ENCODE measurements at regions not wholly inside any gene's neighbourhood (a gene's known extent, or its start where the extent isn't known, plus 50 kb on each side); places are given as distances from the start of the nearest gene placed in this dataset.
"Not testable (repeated sequence)": the region's sequence is repeated elsewhere in the genome, so short reads cannot be mapped to it uniquely, and the experiment has no call there.

DNA sequence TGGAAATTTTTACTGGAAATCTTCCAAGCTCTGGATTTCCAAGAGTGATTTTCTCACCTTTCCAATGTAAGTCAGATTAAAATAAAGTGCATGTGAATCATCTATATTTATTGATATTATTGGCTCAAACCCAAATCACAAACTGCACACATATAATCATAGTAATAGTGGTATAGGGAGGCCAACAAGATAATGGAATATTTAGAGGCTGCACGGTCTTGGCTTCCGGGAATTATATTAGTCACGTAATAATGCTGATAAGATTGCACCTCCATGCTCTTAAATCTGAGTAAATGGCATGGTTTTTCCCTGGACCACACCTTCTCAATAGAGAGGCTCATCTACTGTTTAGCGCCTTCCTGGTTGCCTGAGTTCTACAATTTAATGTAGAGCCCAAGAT is 567.1 kb upstream of the NR2F2 start:
- Histone ChIP-seq H3K36me3 (ENCODE audit: insufficient read depth, low read depth, low read length) (no peaks in the 10 kb centered on the region), H3K27ac (ENCODE audit: low read length) (no peak overlapping the region), H3K4me1 (ENCODE audit: insufficient read depth, low read length) (0 out of 2 replicates have a peak, but pooled peaks cover 13% of the 10 kb centered on the region), H3K27me3 (ENCODE audit: insufficient read depth, low read length) (peaks cover 4% of the 10 kb centered on the region; the same call in 1 of the 2 replicates), H3K4me3 (ENCODE audit: low read length) (no peak overlapping the region), H3K9ac (ENCODE audit: low read depth, low read length) (no peak overlapping the region), H3K9me3 (ENCODE audit: insufficient read depth, low read depth, low read length) (no peaks in the 10 kb centered on the region)

DNA sequence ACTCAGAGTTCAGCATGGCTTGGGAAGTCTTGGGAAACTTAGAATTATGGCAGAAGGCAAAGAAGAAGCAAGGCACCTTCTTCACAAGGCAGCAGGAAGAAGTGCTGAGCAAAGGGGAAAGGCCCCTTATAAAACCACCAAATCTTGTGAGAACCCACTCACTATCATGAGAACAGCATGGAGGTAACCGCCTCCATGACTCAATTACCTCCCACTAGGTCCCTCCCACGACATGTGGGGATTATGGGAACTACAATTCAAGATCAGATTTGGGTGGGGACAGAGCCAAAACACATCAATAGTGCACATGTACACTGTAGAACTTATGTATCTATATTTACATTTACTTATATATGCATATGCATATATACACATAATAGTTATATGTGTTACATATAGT is 565.3 kb upstream of the NR2F2 start:
- peaks cover 4% of the 10 kb centered on the region; the same call in 1 of the 2 replicates for H3K27me3 ChIP-seq (ENCODE audit: insufficient read depth, low read length)
- H3K36me3 ChIP-seq (ENCODE audit: insufficient read depth, low read depth, low read length), result no peaks in the 10 kb centered on the region
- peaks cover 14% of the 10 kb centered on the region; the same call in 1 of the 2 replicates for H3K4me1 ChIP-seq (ENCODE audit: insufficient read depth, low read length)
- H3K9me3 ChIP-seq (ENCODE audit: insufficient read depth, low read depth, low read length), result no peaks in the 10 kb centered on the region
- H3K4me3 ChIP-seq (ENCODE audit: low read length), result no peak overlapping the region
- H3K9ac ChIP-seq (ENCODE audit: low read depth, low read length), result no peak overlapping the region
- no peak overlapping the region for H3K27ac ChIP-seq (ENCODE audit: low read length)

DNA sequence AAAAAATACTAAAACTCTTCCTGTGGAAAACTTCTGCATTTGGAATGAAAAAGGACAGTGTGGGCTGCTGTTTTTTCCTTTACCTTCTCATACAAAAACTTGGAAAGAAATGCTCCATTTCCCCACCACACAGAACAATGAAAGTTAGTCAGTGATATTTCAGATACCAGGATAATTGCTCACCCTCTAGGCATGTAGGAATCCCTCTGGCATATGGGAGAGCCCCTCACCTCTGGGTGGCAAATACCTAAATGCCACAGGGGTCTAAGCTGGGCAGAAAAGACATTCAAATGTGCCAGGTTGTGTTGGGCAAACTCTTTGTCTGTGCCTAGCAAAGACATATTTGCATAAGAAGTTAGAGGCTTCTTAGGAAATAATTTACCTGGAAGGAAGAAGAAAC is 560.3 kb upstream of the NR2F2 start:
- Histone ChIP-seq H3K27me3 (ENCODE audit: insufficient read depth, low read length) (no peaks in the 10 kb centered on the region), H3K4me3 (ENCODE audit: low read length) (no peak overlapping the region), H3K36me3 (ENCODE audit: insufficient read depth, low read depth, low read length) (no peaks in the 10 kb centered on the region), H3K9me3 (ENCODE audit: insufficient read depth, low read depth, low read length) (no peaks in the 10 kb centered on the region), H3K27ac (ENCODE audit: low read length) (no peak overlapping the region), H3K9ac (ENCODE audit: low read depth, low read length) (no peak overlapping the region), H3K4me1 (ENCODE audit: insufficient read depth, low read length) (peaks cover 6% of the 10 kb centered on the region; the same call in 1 of the 2 replicates)

DNA sequence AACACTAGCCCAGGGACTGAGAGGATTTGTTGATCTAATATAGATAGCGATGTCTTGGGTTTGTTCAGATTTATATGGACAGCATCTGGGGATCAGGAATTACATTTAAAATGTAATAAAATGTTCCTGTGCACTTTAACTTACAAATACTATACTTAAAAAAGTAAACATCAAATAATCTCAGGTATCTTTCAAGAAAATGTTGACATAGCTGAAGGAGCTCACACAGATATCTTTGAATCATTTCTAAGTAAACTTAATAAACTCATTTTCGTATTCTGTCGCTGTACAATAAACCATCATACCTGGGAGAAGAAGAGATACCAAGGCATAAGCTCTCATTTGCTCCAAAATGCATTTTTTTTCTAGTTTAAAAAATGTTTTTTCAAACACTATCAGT is 557.5 kb upstream of the NR2F2 start:
- no peak overlapping the region for H3K27ac ChIP-seq (ENCODE audit: low read length)
- no peak overlapping the region for H3K9ac ChIP-seq (ENCODE audit: low read depth, low read length)
- H3K27me3 ChIP-seq (ENCODE audit: insufficient read depth, low read length), result no peaks in the 10 kb centered on the region
- no peaks in the 10 kb centered on the region for H3K9me3 ChIP-seq (ENCODE audit: insufficient read depth, low read depth, low read length)
- H3K36me3 ChIP-seq (ENCODE audit: insufficient read depth, low read depth, low read length), result no peaks in the 10 kb centered on the region
- no peak overlapping the region for H3K4me3 ChIP-seq (ENCODE audit: low read length)
- H3K4me1 ChIP-seq (ENCODE audit: insufficient read depth, low read length), result peaks cover 6% of the 10 kb centered on the region; the same call in 1 of the 2 replicates

DNA sequence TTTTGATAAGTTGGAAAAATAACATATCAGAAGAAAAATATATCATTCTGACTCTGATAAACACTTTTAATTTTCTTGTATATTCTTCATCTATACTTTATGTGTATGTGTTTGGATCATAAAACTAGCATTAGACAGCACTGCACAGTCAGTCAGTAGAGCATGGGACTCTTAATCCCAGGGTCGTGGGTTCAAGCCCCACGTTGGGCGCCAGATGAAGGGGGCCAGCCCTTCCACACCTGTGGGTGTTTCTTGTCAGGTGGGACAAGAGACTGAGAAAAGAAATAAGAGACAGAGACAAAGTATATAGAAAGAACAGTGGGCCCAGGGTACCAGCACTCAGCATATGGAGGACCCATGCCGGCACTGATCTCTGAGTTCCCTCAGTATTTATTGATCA is 546.0 kb upstream of the NR2F2 start:
- Histone ChIP-seq H3K4me3 (ENCODE audit: low read length) (no peak overlapping the region), H3K9me3 (ENCODE audit: insufficient read depth, low read depth, low read length) (peaks cover 31% of the 10 kb centered on the region), H3K27me3 (ENCODE audit: insufficient read depth, low read length) (no peaks in the 10 kb centered on the region), H3K4me1 (ENCODE audit: insufficient read depth, low read length) (no peaks in the 10 kb centered on the region), H3K27ac (ENCODE audit: low read length) (no peak overlapping the region), H3K36me3 (ENCODE audit: insufficient read depth, low read depth, low read length) (no peaks in the 10 kb centered on the region), H3K9ac (ENCODE audit: low read depth, low read length) (no peak overlapping the region)

DNA sequence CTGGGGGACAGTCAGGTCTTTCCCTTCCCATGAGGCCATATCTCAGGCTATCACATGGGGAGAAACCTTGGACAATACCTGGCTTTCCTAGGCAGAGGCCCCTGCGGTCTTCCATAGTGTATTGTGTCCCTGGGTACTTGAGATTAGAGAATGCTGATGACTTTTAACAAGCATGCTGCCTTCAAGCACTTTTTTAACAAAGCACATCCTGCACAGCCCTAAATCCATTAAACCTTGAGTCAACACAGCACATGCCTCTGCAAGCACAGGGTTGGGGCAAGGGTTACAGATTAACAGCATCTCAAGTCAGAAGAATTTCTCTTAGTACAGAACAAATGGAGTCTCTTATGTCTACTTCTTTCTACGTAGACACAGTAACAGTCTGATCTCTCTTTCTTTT is 545.2 kb upstream of the NR2F2 start:
- not testable (repeated sequence) for H3K27me3 ChIP-seq (ENCODE audit: insufficient read depth, low read length); H3K27ac ChIP-seq (ENCODE audit: low read length); H3K9ac ChIP-seq (ENCODE audit: low read depth, low read length); H3K36me3 ChIP-seq (ENCODE audit: insufficient read depth, low read depth, low read length); H3K4me1 ChIP-seq (ENCODE audit: insufficient read depth, low read length); H3K4me3 ChIP-seq (ENCODE audit: low read length)
- H3K9me3 ChIP-seq (ENCODE audit: insufficient read depth, low read depth, low read length), result peaks cover 31% of the 10 kb centered on the region

DNA sequence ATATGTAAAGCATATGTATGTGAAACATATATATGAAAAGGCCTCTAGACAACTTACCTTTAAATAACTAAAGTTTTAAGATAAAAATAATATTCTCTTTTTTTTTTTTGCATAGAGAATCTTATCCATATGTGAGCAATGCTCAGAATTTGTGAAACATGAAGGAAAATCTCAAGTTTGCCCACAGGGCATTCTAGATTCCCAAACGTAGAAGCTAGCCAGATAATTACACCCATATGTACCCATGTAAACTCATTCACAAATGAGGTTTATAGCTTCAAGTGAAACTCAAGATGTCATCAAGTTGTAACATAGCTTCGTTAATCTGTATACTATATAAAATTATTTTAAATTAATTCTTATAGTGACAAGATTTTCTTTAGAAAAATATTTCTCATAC is 537.3 kb upstream of the NR2F2 start:
- H3K27me3 ChIP-seq (ENCODE audit: insufficient read depth, low read length), result no peaks in the 10 kb centered on the region
- no peaks in the 10 kb centered on the region for H3K36me3 ChIP-seq (ENCODE audit: insufficient read depth, low read depth, low read length)
- no peaks in the 10 kb centered on the region for H3K4me1 ChIP-seq (ENCODE audit: insufficient read depth, low read length)
- no peak overlapping the region for H3K4me3 ChIP-seq (ENCODE audit: low read length)
- no peak overlapping the region for H3K9ac ChIP-seq (ENCODE audit: low read depth, low read length)
- H3K9me3 ChIP-seq (ENCODE audit: insufficient read depth, low read depth, low read length), result no peaks in the 10 kb centered on the region
- no peak overlapping the region for H3K27ac ChIP-seq (ENCODE audit: low read length)

DNA sequence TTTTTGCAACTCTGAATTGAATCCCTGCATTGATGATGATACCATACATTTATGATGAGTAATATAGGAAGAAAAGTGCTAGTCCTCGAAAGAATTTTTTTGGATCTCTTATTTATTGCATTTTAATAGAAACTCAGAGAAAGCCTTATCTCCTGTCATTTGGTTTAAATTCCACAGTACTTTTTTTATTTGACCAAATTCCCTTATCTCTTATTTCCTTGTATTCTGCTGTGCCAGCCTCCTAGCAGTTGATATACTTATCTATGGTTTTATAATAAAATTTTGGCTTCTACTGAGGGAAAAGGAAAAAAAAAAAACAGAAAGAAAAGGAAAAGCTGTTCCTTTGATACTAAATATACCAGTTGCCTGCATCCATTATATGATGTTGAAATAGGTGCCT is 535.1 kb upstream of the NR2F2 start:
- Histone ChIP-seq H3K27me3 (ENCODE audit: insufficient read depth, low read length) (no peaks in the 10 kb centered on the region), H3K9ac (ENCODE audit: low read depth, low read length) (no peak overlapping the region), H3K36me3 (ENCODE audit: insufficient read depth, low read depth, low read length) (no peaks in the 10 kb centered on the region), H3K4me1 (ENCODE audit: insufficient read depth, low read length) (no peaks in the 10 kb centered on the region), H3K9me3 (ENCODE audit: insufficient read depth, low read depth, low read length) (no peaks in the 10 kb centered on the region), H3K27ac (ENCODE audit: low read length) (no peak overlapping the region), H3K4me3 (ENCODE audit: low read length) (no peak overlapping the region)

DNA sequence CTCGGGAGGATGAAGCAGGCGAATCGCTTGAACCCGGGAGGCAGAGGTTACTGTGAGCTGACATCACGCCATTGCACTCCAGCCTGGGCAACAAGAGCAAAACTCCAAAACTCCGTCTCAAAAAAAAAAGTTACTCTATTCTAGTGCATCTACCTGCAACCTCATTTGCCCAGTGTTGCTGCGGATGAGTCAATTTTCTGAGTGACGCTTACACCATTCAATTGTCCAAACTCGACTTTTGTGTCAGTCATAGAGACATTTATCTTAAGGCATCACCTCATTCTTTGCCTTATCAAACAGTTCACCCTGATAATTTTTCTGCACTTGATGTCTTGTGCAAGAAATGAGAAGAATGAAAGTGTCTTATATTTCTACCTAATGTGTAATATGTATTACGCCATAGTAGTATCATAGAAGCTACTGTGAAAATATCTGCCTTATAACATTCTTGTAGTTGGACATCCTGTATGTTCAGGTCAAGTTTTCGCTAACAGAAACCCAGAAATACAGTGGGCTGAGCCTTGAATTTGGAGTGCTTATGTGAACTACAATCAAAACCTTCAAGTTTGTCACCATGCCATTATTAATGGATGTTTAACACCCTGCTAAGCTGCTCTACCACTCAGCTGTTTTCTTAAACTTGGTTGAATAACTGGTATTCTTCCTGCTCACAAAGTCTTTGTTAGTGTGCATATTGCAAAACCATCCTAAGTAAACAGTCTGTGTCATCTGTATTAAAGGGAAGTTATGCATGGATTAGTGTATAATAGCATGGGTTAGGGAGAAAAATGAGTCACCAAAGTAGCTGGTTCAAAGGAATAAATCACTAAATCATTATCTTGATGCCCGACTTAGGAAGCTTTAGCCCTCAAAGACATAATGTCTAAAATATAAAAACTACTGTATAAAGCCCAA is 531.0 kb upstream of the NR2F2 start:
- Histone ChIP-seq H3K27ac (ENCODE audit: low read length) (no peak overlapping the region), H3K36me3 (ENCODE audit: insufficient read depth, low read depth, low read length) (no peaks in the 10 kb centered on the region), H3K9me3 (ENCODE audit: insufficient read depth, low read depth, low read length) (no peaks in the 10 kb centered on the region), H3K9ac (ENCODE audit: low read depth, low read length) (no peak overlapping the region), H3K27me3 (ENCODE audit: insufficient read depth, low read length) (no peaks in the 10 kb centered on the region), H3K4me1 (ENCODE audit: insufficient read depth, low read length) (peaks cover 5% of the 10 kb centered on the region; the same call in 1 of the 2 replicates), H3K4me3 (ENCODE audit: low read length) (no peak overlapping the region)

DNA sequence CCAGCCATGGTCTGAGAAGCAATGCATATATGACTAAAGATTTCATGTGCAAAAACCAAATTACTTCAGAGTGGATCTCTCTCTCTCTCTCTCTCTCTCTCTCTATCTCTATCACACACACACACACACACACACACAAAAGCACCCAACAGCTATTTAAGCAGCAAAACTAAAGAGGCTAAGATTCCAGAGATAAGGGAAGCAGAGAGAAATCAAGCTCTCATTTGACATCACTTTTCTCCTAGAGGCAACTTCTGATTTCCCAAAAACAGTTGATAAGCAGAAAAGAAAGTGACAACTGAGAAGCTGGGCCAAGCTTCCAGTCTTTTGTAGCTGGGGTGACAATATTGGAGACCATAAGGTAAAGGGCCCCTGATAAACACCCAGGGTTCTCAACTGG is 526.0 kb upstream of the NR2F2 start:
- Histone ChIP-seq H3K27ac (ENCODE audit: low read length) (no peak overlapping the region), H3K27me3 (ENCODE audit: insufficient read depth, low read length) (no peaks in the 10 kb centered on the region), H3K9me3 (ENCODE audit: insufficient read depth, low read depth, low read length) (no peaks in the 10 kb centered on the region), H3K36me3 (ENCODE audit: insufficient read depth, low read depth, low read length) (no peaks in the 10 kb centered on the region), H3K4me1 (ENCODE audit: insufficient read depth, low read length) (peaks cover 5% of the 10 kb centered on the region; the same call in 1 of the 2 replicates), H3K9ac (ENCODE audit: low read depth, low read length) (no peak overlapping the region), H3K4me3 (ENCODE audit: low read length) (no peak overlapping the region)

DNA sequence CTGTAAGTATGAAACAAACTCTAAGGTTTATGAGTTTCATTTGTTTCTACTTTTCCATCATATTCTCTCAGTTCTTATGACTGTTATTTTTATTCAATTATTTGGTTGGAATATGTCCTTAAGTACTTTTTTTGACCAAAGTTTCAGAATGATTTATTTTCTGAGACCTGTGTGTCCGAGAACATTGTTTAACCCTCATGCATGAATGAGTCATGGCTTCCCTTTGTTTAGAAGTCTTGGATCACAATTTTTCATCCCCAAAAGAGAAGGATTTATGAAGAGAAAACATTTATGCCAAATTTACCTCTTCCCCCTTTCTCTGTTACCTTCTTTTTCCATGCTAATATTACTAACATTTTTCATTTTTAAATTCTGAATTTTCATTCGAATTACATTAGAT is 518.0 kb upstream of the NR2F2 start:
- H3K27ac ChIP-seq (ENCODE audit: low read length), result no peak overlapping the region
- H3K9ac ChIP-seq (ENCODE audit: low read depth, low read length), result no peak overlapping the region
- H3K4me3 ChIP-seq (ENCODE audit: low read length), result no peak overlapping the region
- H3K4me1 ChIP-seq (ENCODE audit: insufficient read depth, low read length), result no peaks in the 10 kb centered on the region
- H3K9me3 ChIP-seq (ENCODE audit: insufficient read depth, low read depth, low read length), result no peaks in the 10 kb centered on the region
- no peaks in the 10 kb centered on the region for H3K27me3 ChIP-seq (ENCODE audit: insufficient read depth, low read length)
- H3K36me3 ChIP-seq (ENCODE audit: insufficient read depth, low read depth, low read length), result no peaks in the 10 kb centered on the region

DNA sequence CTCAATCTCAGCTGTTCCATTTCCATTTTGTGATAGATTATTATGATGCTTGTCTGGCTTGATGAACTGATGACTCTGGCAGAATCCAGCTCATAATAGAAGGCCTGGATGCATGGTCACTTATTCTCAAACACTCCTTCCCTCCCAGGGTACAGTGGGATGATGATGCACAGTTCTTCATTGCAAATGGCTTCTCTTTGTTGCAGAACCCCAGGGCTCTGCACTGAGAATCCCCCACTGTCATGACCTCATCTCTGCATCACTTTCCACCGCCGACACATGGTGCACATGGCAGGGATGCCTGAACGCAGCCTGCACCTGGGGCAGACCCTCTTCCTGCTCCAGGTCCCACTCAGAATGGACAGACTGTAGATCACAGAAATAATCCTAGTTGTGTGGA is 515.6 kb upstream of the NR2F2 start:
- Histone ChIP-seq H3K27ac (ENCODE audit: low read length) (no peak overlapping the region), H3K4me1 (ENCODE audit: insufficient read depth, low read length) (no peaks in the 10 kb centered on the region), H3K9me3 (ENCODE audit: insufficient read depth, low read depth, low read length) (no peaks in the 10 kb centered on the region), H3K4me3 (ENCODE audit: low read length) (no peak overlapping the region), H3K27me3 (ENCODE audit: insufficient read depth, low read length) (no peaks in the 10 kb centered on the region), H3K36me3 (ENCODE audit: insufficient read depth, low read depth, low read length) (no peaks in the 10 kb centered on the region), H3K9ac (ENCODE audit: low read depth, low read length) (no peak overlapping the region)

All from iPS-20b (cell line).